KMS-11 (cell line): ENCODE measurements at regions not wholly inside any gene's neighbourhood (a gene's known extent, or its start where the extent isn't known, plus 50 kb on each side); places are given as distances from the start of the nearest gene placed in this dataset.

Experiments
- H2AFZ ChIP-seq: fragments of 200-600 bp; sonication (generic); 2 replicates; pipeline ENCODE4 v1.6.1; 2016; ENCODE audit warnings: antibody characterized with exemption, mixed run types, low read depth
- H3K27ac ChIP-seq: fragments of 200-600 bp; sonication (generic); 2 replicates; pipeline ENCODE4 v1.6.1; 2016; ENCODE audit warnings: mild to moderate bottlenecking, mixed run types
- H3K27me3 ChIP-seq: fragments of 200-600 bp; sonication (generic); 2 replicates; pipeline ENCODE4 v1.6.1; 2017; ENCODE audit warnings: mild to moderate bottlenecking, low read depth, mixed run types, moderate library complexity; ENCODE audit not compliant: insufficient read depth
- H3K36me3 ChIP-seq: fragments of 200-600 bp; sonication (generic); 2 replicates; pipeline ENCODE4 v1.6.1; 2017; ENCODE audit warnings: mild to moderate bottlenecking, mixed run types; ENCODE audit not compliant: insufficient read depth
- H3K4me1 ChIP-seq: fragments of 200-600 bp; sonication (generic); 2 replicates; pipeline ENCODE4 v1.6.1; 2016; ENCODE audit warnings: mild to moderate bottlenecking, low read depth, mixed run types; ENCODE audit not compliant: poor library complexity, severe bottlenecking
- H3K4me2 ChIP-seq: fragments of 200-600 bp; sonication (generic); 2 replicates; pipeline ENCODE4 v1.7.0; 2016; ENCODE audit warnings: mild to moderate bottlenecking, mixed run types
- H3K4me3 ChIP-seq: fragments of 200-600 bp; sonication (generic); IDR thresholded peaks from 2 replicates; pipeline ENCODE4 v1.6.1; 2017; ENCODE audit warnings: low read depth, low read length, mixed read lengths; ENCODE audit not compliant: insufficient read depth
- H3K79me2 ChIP-seq: fragments of 200-600 bp; sonication (generic); 2 replicates; pipeline ENCODE4 v1.6.1; 2016; ENCODE audit warnings: low read depth, mixed run types; ENCODE audit not compliant: insufficient read depth
- H3K9ac ChIP-seq: fragments of 200-600 bp; sonication (generic); 2 replicates; pipeline ENCODE4 v1.6.1; 2016; ENCODE audit warnings: mild to moderate bottlenecking, mixed run types
- H4K20me1 ChIP-seq: fragments of 200-600 bp; sonication (generic); 2 replicates; pipeline ENCODE4 v1.6.1; 2016; ENCODE audit warnings: mild to moderate bottlenecking, mixed run types; ENCODE audit not compliant: insufficient read depth
- CTCF ChIP-seq: fragments of 200-600 bp; sonication (generic); conservative IDR thresholded peaks from 2 replicates; pipeline ENCODE4 v1.6.1; 2017; ENCODE audit warnings: low read depth, mild to moderate bottlenecking, antibody characterized with exemption, low read length, moderate library complexity, mixed read lengths

- Histone ChIP-seq H3K9ac (no peak overlapping the region), H3K79me2 (no peaks in the 10 kb centered on the region), H3K4me1 (no peaks in the 10 kb centered on the region), H3K27me3 (no peaks in the 10 kb centered on the region), H3K27ac (no peak overlapping the region), H3K4me2 (no peak overlapping the region), H3K4me3 (no peak overlapping the region), H3K36me3 (no peaks in the 10 kb centered on the region), H4K20me1 (no peaks in the 10 kb centered on the region), H2AFZ (no peak overlapping the region)
- TF ChIP-seq CTCF, result no peak
These were observed 107.2 kb upstream of the PRDM1 start for GRCh38 chr6:105978974-105979373.

- Histone ChIP-seq H3K9ac (no peak overlapping the region), H3K4me3 (no peak overlapping the region), H3K36me3 (no peaks in the 10 kb centered on the region), H3K27me3 (no peaks in the 10 kb centered on the region), H3K4me1 (no peaks in the 10 kb centered on the region), H2AFZ (no peak overlapping the region), H4K20me1 (no peaks in the 10 kb centered on the region), H3K79me2 (no peaks in the 10 kb centered on the region), H3K4me2 (no peak overlapping the region), H3K27ac (no peak overlapping the region)
- TF ChIP-seq CTCF, result no peak
These were observed 108.1 kb upstream of the PRDM1 start for GRCh38 chr6:105977934-105978504.

- Histone ChIP-seq H3K4me2 (no peak overlapping the region), H3K9ac (no peak overlapping the region), H3K4me3 (no peak overlapping the region), H3K79me2 (no peaks in the 10 kb centered on the region), H3K27me3 (no peaks in the 10 kb centered on the region), H3K27ac (no peak overlapping the region), H3K36me3 (no peaks in the 10 kb centered on the region), H2AFZ (no peak overlapping the region), H3K4me1 (no peaks in the 10 kb centered on the region), H4K20me1 (no peaks in the 10 kb centered on the region)
- no peak for TF ChIP-seq CTCF
These were observed 111.2 kb upstream of the PRDM1 start for GRCh38 chr6:105974986-105975385.

GRCh38 chr6:105972440-105972839 is 113.7 kb upstream of the PRDM1 start:
- Histone ChIP-seq H3K4me3 (no peak overlapping the region), H3K36me3 (no peaks in the 10 kb centered on the region), H2AFZ (no peak overlapping the region), H3K4me2 (no peak overlapping the region), H3K79me2 (no peaks in the 10 kb centered on the region), H3K27ac (no peak overlapping the region), H3K27me3 (no peaks in the 10 kb centered on the region), H3K4me1 (no peaks in the 10 kb centered on the region), H3K9ac (no peak overlapping the region), H4K20me1 (no peaks in the 10 kb centered on the region)
- no peak for TF ChIP-seq CTCF
